Activated CD8-positive, alpha-beta T cell treated with anti-CD3 and anti-CD28 coated beads for 36 hours (primary cell): ENCODE measurements at regions not wholly inside any gene's neighbourhood (a gene's known extent, or its start where the extent isn't known, plus 50 kb on each side); places are given as distances from the start of the nearest gene placed in this dataset.

Experiments
- ATAC-seq: fragments of 200-7000 bp; cut with Tn5 transposase; one replicate; pipeline ENCODE4 v1.10.0; 2021; ENCODE audit warnings: mild to moderate bottlenecking, moderate library complexity
- CTCF ChIA-PET: fragments of 350-600 bp; sonication (Branson Sonifier 250); formaldehyde crosslinking; loops from one replicate; lab custom pipeline; 2021; ENCODE audit warnings: antibody characterized with exemption; lab: Charles Lee
- POLR2A ChIA-PET: fragments of 350-600 bp; sonication (Branson Sonifier 250); formaldehyde crosslinking; loops from one replicate; lab custom pipeline; 2021; ENCODE audit warnings: antibody characterized with exemption; lab: Charles Lee
- DNase-seq: peaks from one replicate; pipeline ENCODE4 v3.0.0-alpha.2; 2020
- H3K27ac Mint-ChIP-seq: one replicate; pipeline ENCODE4 v1.8.0; 2021; ENCODE audit warnings: mild to moderate bottlenecking, mixed read lengths
- H3K27me3 Mint-ChIP-seq: one replicate; pipeline ENCODE4 v1.8.0; 2021; ENCODE audit warnings: mixed read lengths
- H3K36me3 Mint-ChIP-seq: one replicate; pipeline ENCODE4 v1.8.0; 2021; ENCODE audit warnings: low read depth, mixed read lengths
- H3K4me1 Mint-ChIP-seq: one replicate; pipeline ENCODE4 v1.8.0; 2021; ENCODE audit warnings: low read depth, mixed read lengths
- H3K4me3 Mint-ChIP-seq: one replicate; pipeline ENCODE4 v1.8.0; 2021; ENCODE audit warnings: mild to moderate bottlenecking, moderate library complexity, mixed read lengths
- H3K9me3 Mint-ChIP-seq: one replicate; pipeline ENCODE4 v1.8.0; 2021; ENCODE audit warnings: mixed read lengths
- intact Hi-C: fragments of 100-400 bp; cut with micrococcal nuclease; formaldehyde crosslinking; loops from one replicate; pipeline ENCODE4 v1.10.0; 2022
- TF ChIP-seq, protein P1 (sequence below): fragments of 200-600 bp; IDR thresholded peaks from one replicate; pipeline ENCODE4 v1.8.0; 2022; ENCODE audit warnings: antibody characterized with exemption, mild to moderate bottlenecking

DNA sequence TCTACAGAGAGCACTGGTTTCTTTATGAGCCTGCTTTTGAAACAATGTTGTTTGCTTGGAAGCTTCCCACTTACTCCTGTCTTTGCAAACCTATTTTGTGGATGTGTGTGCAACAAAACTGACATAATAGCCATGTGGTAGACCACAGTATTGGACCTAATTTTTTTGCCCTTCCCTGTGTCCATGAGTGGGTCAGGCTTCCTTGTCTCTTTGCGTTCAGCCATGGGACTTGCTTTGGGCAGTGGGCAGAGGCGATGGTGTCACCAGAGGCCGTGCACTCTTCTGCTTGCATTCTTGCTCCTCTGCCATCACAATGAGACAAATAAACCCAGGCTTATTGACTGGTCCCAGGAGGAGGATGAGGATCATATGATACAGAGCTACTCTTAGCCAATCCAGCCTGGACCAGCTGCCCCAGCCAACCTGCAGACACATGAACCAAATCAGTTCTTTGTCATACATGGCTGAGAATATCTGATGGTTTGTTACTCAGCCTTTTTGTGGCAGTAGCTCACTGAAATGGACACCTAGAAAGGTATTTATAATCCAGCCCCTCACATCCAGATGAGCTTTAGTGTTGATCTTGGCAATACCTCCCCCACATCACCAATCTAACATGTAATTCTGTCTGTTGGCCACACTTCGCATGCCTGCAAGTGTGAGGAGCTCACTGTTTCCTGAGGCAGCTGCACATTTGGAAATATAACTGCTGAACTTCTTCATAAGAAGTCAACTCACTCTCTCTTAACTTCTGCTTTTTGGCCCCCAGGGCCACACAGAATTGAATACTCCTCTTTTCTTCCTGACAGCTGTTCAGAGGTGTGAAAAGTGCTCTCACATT lies 427.8 kb upstream of the ZMIZ1 start:
- ChIA-PET CTCF (interaction anchor here (0.6 to 1.3 kb wide), 3 partner anchors 15 to 24 kb away, joined by 3 to 4 read pairs (median 3); no protein-coding TSS in a partner anchor), POLR2A (no interaction called here)
- H3K4me1 Mint-ChIP-seq, result no peaks in the 10 kb centered on the region
- no peak for DNase-seq
- H3K4me3 Mint-ChIP-seq, result no peak overlapping the region
- H3K9me3 Mint-ChIP-seq, result no peaks in the 10 kb centered on the region
- no peaks in the 10 kb centered on the region for H3K36me3 Mint-ChIP-seq
- ATAC-seq, result no peak
- peaks cover 1% of the 10 kb centered on the region for H3K27me3 Mint-ChIP-seq
- no peak overlapping the region for H3K27ac Mint-ChIP-seq
- TF ChIP-seq, protein P1, sequence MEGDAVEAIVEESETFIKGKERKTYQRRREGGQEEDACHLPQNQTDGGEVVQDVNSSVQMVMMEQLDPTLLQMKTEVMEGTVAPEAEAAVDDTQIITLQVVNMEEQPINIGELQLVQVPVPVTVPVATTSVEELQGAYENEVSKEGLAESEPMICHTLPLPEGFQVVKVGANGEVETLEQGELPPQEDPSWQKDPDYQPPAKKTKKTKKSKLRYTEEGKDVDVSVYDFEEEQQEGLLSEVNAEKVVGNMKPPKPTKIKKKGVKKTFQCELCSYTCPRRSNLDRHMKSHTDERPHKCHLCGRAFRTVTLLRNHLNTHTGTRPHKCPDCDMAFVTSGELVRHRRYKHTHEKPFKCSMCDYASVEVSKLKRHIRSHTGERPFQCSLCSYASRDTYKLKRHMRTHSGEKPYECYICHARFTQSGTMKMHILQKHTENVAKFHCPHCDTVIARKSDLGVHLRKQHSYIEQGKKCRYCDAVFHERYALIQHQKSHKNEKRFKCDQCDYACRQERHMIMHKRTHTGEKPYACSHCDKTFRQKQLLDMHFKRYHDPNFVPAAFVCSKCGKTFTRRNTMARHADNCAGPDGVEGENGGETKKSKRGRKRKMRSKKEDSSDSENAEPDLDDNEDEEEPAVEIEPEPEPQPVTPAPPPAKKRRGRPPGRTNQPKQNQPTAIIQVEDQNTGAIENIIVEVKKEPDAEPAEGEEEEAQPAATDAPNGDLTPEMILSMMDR, result no peak
- intact Hi-C loops, result no loop called here

DNA sequence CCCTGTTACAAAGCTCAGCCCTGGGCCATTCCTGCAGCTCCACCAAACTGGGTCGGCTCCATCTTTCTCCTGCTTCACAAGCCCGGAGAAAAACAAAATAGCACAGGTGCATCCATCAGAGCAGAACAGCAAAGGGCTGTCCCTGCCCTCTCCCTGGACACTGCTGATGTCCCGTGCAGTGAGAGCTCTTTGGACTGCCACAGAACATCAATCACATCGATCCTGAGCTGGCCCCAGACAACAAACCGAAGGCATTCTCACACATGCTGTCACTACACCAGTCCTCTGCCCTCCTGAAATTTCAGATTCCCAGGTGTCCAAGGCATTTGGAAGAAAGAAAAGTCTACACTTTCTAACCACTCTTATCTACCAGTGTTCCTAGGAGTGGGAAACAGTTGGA lies 427.1 kb upstream of the ZMIZ1 start:
- DNase-seq (no peak), ATAC-seq (no peak)
- Mint-ChIP-seq H3K9me3 (no peaks in the 10 kb centered on the region), H3K4me1 (no peaks in the 10 kb centered on the region), H3K4me3 (no peak overlapping the region), H3K36me3 (no peaks in the 10 kb centered on the region), H3K27ac (no peak overlapping the region), H3K27me3 (peaks cover 1% of the 10 kb centered on the region)
- intact Hi-C loops, result no loop called here
- POLR2A ChIA-PET, result no interaction called here
- CTCF ChIA-PET, result interaction anchor here (0.6 to 1.4 kb wide), 3 partner anchors 14 to 381 kb away, joined by 3 to 4 read pairs (median 3); no protein-coding TSS in a partner anchor
- TF ChIP-seq, protein P1, result no peak

DNA sequence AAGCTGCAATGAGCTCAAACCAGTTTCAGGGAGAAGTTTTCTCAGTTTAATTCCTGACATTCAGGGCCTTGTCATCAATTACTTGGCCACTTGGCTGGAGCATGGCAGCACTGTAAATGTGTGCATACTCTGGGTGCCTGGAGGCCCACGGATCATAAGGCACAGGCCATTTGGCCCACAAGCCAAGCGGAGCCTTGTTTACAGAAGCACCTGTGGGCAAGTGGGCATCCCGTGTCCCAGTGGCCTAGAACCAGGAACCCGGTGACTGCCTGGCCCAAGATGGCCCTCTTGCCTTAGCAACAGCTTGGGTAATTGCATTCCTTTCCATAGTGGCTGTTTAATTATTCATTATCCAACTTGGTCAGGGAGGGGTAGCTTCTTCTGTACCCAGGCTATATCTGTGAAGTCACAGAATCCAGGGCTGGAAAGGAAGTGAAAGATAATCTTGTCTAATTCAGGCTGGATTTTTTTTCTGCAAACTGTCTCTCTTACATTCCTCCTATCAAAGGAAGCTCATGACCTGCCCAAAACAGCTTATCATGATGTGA lies 426.4 kb upstream of the ZMIZ1 start:
- CTCF ChIA-PET, result interaction anchor here (1.4 kb wide), 1 partner anchor 382 kb away, joined by 3 read pairs; no protein-coding TSS in a partner anchor
- DNase-seq (no peak), ATAC-seq (no peak)
- Mint-ChIP-seq H3K4me3 (no peak overlapping the region), H3K27ac (no peak overlapping the region), H3K4me1 (no peaks in the 10 kb centered on the region), H3K36me3 (no peaks in the 10 kb centered on the region), H3K9me3 (no peaks in the 10 kb centered on the region), H3K27me3 (peaks cover 1% of the 10 kb centered on the region)
- TF ChIP-seq, protein P1, result no peak
- POLR2A ChIA-PET, result no interaction called here
- intact Hi-C loops, result no loop called here

DNA sequence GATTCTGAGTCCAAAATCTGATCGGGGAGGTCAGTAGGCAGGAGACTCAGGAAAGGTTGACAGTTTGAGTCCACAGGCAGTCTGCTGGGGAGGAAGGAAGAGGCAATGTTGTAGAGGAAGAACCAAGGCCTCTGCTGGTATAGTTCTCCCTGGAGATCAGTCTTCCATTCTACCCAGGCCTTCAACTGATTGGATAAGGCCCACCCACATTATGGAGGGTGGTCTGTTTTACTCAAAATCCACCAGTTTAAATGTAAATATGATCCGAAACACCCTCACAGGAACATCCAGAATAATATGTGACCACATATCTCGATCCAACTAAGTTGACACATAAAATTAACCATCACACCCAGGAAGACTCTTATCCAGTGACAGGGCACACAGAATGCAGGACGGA lies 425.3 kb upstream of the ZMIZ1 start:
- ATAC-seq (no peak), DNase-seq (no peak)
- TF ChIP-seq, protein P1, result no peak
- CTCF ChIA-PET, result no interaction called here
- Mint-ChIP-seq H3K4me1 (no peaks in the 10 kb centered on the region), H3K4me3 (no peak overlapping the region), H3K36me3 (no peaks in the 10 kb centered on the region), H3K9me3 (no peaks in the 10 kb centered on the region), H3K27ac (no peak overlapping the region), H3K27me3 (peaks cover 1% of the 10 kb centered on the region)
- intact Hi-C loops, result no loop called here
- POLR2A ChIA-PET, result no interaction called here

DNA sequence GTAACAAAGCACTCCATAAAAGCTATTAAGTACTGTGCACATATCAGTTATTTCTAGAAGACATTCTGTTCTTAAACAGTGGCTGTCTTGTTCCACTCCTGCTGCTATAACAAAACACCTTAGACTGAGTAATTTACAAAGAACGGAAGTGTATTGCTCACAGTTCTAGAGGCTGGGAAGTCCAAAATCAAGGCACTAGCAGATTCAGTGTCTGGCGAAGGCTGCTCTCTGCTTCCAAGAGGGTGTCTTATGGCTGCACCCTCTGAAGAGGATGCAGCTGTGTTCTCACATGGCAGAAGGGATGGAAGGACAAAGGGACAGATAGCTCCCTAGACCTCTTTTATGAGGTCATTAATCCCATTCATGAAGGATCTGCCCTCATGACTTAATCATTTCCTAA lies 424.2 kb upstream of the ZMIZ1 start:
- POLR2A ChIA-PET, result no interaction called here
- Mint-ChIP-seq H3K36me3 (no peaks in the 10 kb centered on the region), H3K9me3 (no peaks in the 10 kb centered on the region), H3K27me3 (peaks cover 3% of the 10 kb centered on the region), H3K4me1 (no peaks in the 10 kb centered on the region), H3K4me3 (no peak overlapping the region), H3K27ac (no peak overlapping the region)
- TF ChIP-seq, protein P1, result no peak
- CTCF ChIA-PET, result interaction anchor here (0.8 kb wide), 1 partner anchor 14 kb away, joined by 3 read pairs; no protein-coding TSS in a partner anchor
- intact Hi-C loops, result no loop called here
- ATAC-seq (no peak), DNase-seq (no peak)
